MM.1S (cell line): ENCODE measurements at regions not wholly inside any gene's neighbourhood (a gene's known extent, or its start where the extent isn't known, plus 50 kb on each side); places are given as distances from the start of the nearest gene placed in this dataset.

Source experiments
- EZH2 ChIP-seq: fragments of 300-600 bp; sonication (generic); optimal IDR thresholded peaks from 2 replicates; pipeline ENCODE3; 2017; ENCODE audit warnings: low read depth, mild to moderate bottlenecking, antibody characterized with exemption, low read length, mixed read lengths
- TF ChIP-seq, protein P1 (sequence below): fragments of 300-600 bp; sonication (generic); IDR thresholded peaks from 2 replicates; pipeline ENCODE4 v1.5.1; 2016; ENCODE audit warnings: antibody characterized with exemption, low read length, mixed read lengths

DNA sequence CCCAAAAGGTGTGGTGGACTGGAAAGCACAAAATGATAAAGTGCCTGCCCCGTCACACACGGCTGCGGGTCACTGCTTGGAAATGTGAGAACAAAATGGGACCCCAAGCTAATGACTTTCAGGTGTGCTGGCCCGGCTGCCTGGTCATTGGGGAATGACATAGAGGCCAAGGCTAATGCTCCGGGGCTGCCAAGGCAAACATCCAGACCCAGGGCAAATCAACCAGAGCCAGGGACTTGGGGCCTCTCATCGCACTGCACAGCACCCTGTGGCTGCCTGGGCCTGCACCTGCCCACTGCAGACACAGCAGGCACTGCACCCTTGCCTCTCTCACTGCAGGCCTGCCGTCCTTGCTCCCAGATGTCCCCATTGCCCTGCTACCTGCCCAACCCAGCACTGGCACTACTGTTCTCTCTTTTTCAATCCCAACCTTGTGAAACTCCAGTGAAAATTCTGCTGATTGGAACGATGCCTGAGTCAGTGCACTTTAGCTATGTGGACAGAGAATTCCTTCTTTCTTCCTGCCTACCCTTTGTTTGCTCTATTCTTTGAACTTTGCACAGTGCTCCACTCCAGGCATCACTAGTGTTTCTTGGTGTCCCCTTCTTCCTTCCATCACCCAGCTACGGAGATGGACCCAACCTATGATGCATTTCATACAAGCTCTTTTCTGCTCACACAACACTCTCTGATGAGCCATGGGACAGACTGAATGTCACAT, 849.5 kb downstream of the MAFB start:
- no peak for TF ChIP-seq EZH2
- TF ChIP-seq, protein P1, sequence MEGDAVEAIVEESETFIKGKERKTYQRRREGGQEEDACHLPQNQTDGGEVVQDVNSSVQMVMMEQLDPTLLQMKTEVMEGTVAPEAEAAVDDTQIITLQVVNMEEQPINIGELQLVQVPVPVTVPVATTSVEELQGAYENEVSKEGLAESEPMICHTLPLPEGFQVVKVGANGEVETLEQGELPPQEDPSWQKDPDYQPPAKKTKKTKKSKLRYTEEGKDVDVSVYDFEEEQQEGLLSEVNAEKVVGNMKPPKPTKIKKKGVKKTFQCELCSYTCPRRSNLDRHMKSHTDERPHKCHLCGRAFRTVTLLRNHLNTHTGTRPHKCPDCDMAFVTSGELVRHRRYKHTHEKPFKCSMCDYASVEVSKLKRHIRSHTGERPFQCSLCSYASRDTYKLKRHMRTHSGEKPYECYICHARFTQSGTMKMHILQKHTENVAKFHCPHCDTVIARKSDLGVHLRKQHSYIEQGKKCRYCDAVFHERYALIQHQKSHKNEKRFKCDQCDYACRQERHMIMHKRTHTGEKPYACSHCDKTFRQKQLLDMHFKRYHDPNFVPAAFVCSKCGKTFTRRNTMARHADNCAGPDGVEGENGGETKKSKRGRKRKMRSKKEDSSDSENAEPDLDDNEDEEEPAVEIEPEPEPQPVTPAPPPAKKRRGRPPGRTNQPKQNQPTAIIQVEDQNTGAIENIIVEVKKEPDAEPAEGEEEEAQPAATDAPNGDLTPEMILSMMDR = no peak
